Sciatic nerve (tissue), 2 donors: ENCODE measurements at regions not wholly inside any gene's neighbourhood (a gene's known extent, or its start where the extent isn't known, plus 50 kb on each side); places are given as distances from the start of the nearest gene placed in this dataset.

ENCODE experiments used
- ATAC-seq: fragments of 200-7000 bp; cut with Tn5 transposase; one replicate; pipeline ENCODE4 v1.9.1; 2020; ENCODE audit warnings: mild to moderate bottlenecking, moderate library complexity
- DNase-seq: peaks from one replicate; pipeline ENCODE4 v3.0.0-alpha.2; 2020; ENCODE audit warnings: low spot score
- intact Hi-C: fragments of 100-400 bp; cut with DNase I; formaldehyde crosslinking; loops from one replicate; pipeline ENCODE4 v1.14.2; 2022
- donor health status: DM: no; HTN: no; CAD: no.
- donor health status: DM: no; HTN: no; CAD: no.

DNA sequence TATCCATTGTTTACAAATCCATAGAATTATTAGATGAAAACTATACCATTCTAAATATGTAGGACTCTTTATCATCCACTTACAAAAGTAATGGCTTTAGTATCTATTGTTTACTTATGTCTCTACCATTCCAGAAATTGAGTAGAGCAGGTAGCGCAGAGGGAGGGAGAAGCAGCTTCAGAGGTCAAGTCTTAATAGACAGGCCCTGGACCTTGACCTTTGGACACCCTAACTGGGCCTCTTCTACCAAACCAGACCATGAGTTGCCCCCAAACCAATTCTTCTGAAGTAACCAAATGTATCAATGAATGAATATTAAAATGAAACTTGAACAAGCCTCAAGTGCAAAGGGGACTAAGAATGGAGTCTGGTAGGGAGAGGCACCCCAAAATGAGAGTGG is 124.9 kb upstream of the ANKRD55 start:
- DNase-seq (no peak), ATAC-seq (no peak)
- intact Hi-C loops: no loop called here

DNA sequence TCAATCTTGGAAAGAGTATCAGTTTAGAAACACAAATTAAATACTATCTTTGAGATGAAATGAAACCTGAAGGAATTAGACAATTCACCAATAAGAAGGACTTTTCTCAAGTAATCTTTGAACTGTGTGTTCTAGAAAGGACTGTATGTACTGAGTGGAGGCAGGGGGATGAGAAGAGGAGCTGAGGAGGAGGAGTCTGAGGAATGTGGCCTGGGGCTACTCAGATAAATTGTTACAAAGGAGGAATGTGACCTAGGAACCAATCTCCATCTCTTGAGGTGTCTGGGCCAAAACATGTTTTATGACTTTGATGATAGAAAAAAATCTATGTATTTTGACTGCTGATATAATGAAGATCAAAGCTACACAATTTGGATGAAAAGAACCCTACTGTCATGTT is 124.3 kb upstream of the ANKRD55 start:
- DNase-seq (no peak), ATAC-seq (no peak)
- intact Hi-C loops: no loop called here

DNA sequence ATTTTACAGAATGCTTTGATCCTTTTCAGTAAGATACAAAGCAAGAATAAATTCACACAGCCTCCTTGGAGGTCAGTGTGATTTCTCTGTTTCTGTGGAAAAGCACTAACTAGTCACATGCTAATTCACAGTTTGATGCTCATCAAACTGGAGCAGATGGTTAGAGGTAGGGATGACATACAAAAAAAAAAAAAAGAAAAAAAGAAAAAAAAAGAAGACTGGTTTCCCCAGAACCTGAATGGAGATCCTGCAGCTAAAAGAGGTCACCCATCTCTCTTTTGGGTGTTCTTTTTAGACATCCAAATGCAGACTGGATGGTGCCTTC is 123.7 kb upstream of the ANKRD55 start:
- no peak for ATAC-seq
- intact Hi-C loops: no loop called here
- DNase-seq: no peak

- DNase-seq (no peak), ATAC-seq (no peak)
- intact Hi-C loops: no loop called here
Measured at GRCh38 chr5:56356121-56356835, 123.1 kb upstream of the ANKRD55 start.

DNA sequence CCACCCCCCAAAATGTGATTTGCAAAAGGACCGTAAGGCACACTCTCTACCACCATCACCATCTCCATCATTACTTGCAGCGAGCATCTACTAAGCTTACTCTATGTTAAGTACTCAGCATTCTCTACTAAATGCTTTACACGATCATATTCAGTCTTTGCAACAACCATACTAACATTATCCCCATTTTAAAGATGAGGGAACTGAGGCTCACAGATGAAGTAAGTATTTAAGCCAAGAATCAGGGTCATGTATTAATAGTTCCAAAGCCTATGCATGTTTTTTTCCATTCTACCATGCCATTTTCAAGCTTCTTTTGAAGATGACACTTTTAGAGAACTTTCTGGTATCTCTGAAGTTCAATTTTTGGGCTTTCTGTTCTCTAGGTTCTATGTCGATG is 121.7 kb upstream of the ANKRD55 start:
- ATAC-seq (no peak), DNase-seq (no peak)
- intact Hi-C loops: no loop called here

- DNase-seq (no peak), ATAC-seq (no peak)
- intact Hi-C loops: no loop called here
Measured at GRCh38 chr5:56352808-56353590, 119.9 kb upstream of the ANKRD55 start.

DNA sequence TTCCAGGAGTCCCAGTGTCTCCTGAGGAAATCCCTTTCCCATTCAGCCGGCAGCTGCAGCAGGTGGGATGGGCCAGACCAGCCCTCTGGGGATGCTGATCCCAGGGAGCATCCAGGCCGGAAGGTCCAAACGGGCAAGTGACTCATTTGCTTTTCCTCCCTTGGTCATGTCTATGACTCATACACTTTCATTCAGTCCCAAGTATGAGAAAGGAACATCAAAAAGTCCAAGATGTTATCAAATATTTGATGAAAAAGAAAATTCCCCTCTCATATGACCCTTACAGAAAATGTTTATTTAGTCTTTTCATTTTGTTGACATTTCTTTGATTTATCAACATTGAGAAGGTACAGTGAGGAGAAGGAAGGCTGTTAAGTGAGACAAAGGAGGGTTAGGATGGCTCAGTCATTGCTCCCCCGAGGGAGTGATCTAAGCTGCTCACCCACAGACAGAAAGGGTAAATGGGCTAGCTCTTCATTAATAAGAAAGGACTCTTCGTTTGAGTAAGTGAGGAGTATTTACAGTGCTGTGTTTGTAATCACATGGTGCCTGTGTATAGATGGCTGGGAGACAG is 117.6 kb upstream of the ANKRD55 start:
- intact Hi-C loops: no loop called here
- ATAC-seq (peak; percentile 82), DNase-seq (peak; percentile 68)

DNA sequence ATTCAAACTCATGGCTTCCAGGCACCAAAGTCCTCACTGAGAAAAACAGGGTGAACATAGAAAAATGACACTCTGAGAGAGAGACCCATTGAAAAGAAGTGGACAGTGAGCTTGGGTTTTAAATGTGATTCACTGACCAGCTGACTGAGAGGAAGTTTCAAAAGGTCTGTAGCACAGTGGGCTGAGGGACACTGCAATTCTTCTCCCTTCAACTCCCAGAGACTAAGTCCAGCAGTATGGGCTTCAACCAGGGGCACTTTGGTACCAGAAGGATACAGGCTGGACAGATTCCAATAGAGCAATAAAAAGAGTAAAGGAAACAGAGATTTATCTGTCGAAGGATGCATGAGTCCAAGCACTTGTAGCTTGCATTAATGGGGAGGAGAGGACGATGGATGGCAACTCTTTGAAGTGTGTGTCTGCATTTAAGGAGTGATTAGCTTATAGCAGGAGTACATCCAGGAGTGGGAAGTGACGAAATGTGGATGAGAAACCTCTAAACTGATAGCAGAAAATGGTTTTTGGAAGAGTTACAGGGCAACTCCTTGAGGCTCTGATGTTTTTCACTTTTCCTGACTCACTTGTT is 117.0 kb upstream of the ANKRD55 start:
- DNase-seq: no peak
- ATAC-seq: no peak

DNA sequence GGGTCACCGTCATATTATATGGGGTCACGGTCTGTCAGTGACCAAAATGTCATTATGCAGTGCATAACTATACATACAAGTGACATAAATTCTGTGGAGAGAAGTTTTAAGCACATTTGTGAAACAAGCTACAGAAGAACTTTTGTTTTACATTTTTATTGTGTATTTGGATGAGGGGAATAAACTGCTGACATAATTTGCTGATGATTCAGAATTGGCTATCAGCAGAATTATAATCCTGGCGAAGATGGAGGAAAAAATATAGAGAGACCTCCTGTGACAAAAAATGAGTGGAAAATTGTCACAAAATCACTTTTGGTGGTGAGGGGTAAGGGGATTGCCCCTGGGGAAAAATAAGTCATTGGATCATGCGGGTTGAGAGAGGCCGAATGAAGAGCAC is 116.3 kb upstream of the ANKRD55 start:
- intact Hi-C loops: no loop called here
- ATAC-seq (no peak), DNase-seq (no peak)

More for the DNA sequence above, 117.0 kb upstream of the ANKRD55 start:
- intact Hi-C loops: no loop called here

DNA sequence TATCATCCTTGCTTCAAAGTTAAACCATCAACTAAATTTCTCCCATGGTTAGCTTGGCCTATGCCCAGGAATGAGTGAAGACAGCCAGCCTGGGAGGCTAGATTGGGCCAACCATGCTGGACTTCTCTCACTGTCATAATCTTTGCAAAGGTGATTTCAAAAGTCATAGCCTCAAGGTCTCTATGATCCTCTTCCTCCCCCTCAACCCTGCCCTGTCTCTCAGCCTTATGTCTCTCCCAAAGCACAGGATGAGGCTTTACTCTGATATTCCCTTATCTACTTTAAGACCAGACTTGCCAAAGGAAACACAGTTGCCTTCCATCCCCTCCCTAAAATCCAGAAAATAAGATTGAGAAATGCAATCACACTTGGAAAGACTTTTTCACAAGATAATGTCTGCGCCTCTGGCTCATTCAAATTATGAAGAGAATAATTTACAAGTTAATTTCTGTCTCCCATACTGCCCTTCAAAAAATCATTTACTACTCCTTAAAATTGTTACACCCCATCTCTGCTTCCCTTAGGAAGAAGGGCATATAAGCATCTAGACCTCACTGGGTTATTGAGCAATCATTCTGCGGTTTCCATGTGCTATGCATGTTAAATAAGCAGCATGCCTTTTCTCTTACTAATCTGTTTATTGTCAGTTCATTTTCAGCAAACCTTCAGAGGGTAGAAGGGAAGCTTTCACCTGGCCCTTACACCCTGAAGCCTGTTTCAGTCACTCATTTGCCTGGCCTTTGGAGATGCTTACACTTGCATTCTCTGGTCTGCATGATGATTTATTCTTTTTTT is 113.8 kb upstream of the ANKRD55 start:
- ATAC-seq (peak; percentile 21), DNase-seq (no peak)
- intact Hi-C loops: no loop called here

- intact Hi-C loops: no loop called here
- no peak for ATAC-seq
- no peak for DNase-seq
Measured at GRCh38 chr5:56346044-56346710, 113.0 kb upstream of the ANKRD55 start.

GRCh38 chr5:56345352-56345751 is 112.2 kb upstream of the ANKRD55 start:
- intact Hi-C loops: no loop called here
- DNase-seq (no peak), ATAC-seq (no peak)

DNA sequence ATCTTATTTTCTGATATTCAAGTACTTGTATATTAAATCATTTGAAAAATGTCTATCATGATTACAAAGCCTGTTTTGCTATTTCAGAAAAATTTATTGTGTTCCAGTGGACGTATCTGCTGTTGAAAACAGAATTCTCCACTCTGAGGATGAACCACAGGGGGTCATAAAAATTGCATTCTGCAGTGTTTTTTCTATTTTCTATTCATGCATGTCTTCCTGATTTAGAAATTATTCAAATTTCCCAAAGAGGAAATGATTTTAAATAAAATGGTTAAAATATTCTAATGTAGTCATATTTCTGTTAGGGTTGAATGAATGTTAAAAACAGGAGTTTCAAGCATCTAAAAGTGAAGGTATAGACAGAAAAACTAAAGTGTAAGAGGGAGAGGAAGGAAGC is 111.5 kb upstream of the ANKRD55 start:
- ATAC-seq: no peak
- intact Hi-C loops: no loop called here
- no peak for DNase-seq

DNA sequence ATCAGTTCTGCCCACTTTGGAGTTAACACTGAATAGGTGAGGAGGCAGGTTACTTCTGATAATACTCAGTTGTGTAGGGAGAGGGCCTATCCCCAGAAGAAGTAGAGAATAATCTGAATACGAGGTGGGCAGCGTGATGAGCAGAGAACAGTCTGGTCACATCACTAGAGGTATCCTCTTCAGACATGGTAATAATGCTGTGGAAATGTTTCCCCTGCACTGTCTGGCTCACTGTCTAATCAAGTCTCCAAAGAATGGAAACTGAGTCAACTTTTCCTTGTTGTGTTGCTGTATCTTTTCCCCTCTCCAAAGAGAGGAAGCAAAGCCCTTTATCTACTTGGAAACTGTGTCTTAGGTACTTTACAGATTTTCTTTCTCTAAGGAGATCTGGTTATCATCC is 110.9 kb upstream of the ANKRD55 start:
- intact Hi-C loops: no loop called here
- ATAC-seq (no peak), DNase-seq (no peak)

DNA sequence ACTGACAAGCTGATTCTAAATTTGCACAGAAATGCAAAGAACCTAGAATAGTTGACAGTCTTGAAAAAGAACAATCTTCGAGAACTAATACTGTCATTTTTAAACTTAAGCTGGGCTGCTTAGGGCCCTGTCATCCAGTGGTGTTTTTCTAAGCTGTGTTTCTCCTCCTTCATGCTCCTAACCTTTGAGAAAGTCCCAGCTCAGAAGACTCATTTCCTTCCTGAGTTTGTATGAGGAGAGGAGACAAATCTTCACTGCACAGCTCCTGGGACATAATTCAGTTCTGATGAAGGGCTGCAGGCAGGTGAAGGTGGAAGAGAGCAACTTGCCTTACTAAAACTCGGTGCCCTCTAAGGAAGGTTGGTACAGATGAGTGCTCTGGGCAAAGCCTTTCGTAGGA is 109.5 kb upstream of the ANKRD55 start:
- intact Hi-C loops: no loop called here
- DNase-seq: no peak
- ATAC-seq: no peak

- no peak for DNase-seq
- no peak for ATAC-seq
- intact Hi-C loops: no loop called here
Measured at GRCh38 chr5:56340196-56340980, 107.3 kb upstream of the ANKRD55 start.

GRCh38 chr5:56339732-56340131 is 106.6 kb upstream of the ANKRD55 start:
- intact Hi-C loops: no loop called here
- ATAC-seq: no peak
- no peak for DNase-seq

DNA sequence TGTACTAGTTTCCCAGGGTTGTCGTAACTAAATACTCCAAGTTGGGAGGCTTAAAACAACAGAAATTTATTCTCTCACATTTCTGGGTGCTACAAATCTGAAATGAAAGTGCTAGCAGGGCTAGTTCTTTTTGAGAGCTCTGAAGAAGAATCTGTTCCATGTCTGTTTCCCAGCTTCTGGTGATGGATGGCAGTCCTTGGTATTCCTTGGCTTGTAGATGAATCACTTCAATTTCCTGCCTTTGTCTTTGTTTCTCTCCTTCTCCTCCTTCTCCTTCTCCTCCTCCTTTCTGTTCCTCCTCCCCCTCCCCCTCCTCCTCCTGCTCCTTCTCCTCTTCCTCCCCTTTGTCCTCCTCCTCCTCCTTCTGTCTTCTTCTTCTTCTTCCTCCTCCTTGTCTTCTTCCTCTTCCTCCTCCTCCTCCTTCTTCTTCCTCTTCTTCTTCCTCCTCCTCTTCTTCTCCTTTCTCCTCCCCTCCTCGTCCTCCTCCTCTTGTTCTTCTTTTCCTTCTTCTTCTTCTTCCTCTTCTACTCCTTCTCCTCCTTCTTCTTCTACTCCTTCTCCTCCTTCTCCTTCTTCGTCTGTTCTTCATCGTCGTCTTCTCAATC is 104.7 kb upstream of the ANKRD55 start:
- DNase-seq (no peak), ATAC-seq (no peak)
- intact Hi-C loops: no loop called here
